AG09309 (cell line): ENCODE measurements at regions not wholly inside any gene's neighbourhood (a gene's known extent, or its start where the extent isn't known, plus 50 kb on each side); places are given as distances from the start of the nearest gene placed in this dataset.

Experiments used
- DNase-seq: peaks from one replicate; pipeline ENCODE4 v3.0.0-alpha.2; 2010; ENCODE audit warnings: low read depth
- H3K4me3 ChIP-seq: 2 replicates; pipeline ENCODE4 v1.5.1; 2011; ENCODE audit warnings: mild to moderate bottlenecking, low read depth, low read length, moderate library complexity; ENCODE audit not compliant: control insufficient read depth
- CTCF ChIP-seq: IDR thresholded peaks from 2 replicates; pipeline ENCODE4 v1.5.1; 2011; ENCODE audit warnings: mild to moderate bottlenecking, low read depth, low read length, inconsistent platforms; ENCODE audit not compliant: insufficient read depth, control insufficient read depth; ENCODE audit errors: missing control alignments

- H3K4me3 ChIP-seq, result no peak overlapping the region
- no peak for DNase-seq
- TF ChIP-seq CTCF, result no peak
These were observed 69.0 kb upstream of the LPP start for GRCh38 chr3:188084752-188085583.

GRCh38 chr3:188085584-188086560 lies 68.1 kb upstream of the LPP start:
- no peak for DNase-seq
- H3K4me3 ChIP-seq, result no peak overlapping the region

GRCh38 chr3:188088948-188089685 lies 64.8 kb upstream of the LPP start:
- no peak for TF ChIP-seq CTCF
- no peak overlapping the region for H3K4me3 ChIP-seq
- no peak for DNase-seq

More at GRCh38 chr3:188085584-188086560, 68.1 kb upstream of the LPP start:
- no peak for TF ChIP-seq CTCF

GRCh38 chr3:188090620-188091309 lies 63.2 kb upstream of the LPP start:
- no peak for TF ChIP-seq CTCF
- H3K4me3 ChIP-seq, result no peak overlapping the region
- DNase-seq, result no peak

- no peak overlapping the region for H3K4me3 ChIP-seq
- no peak for DNase-seq
- TF ChIP-seq CTCF, result no peak
These were observed 62.2 kb upstream of the LPP start for GRCh38 chr3:188091746-188092145.
